Sigmoid colon (tissue), 6 donors: ENCODE measurements at regions not wholly inside any gene's neighbourhood (a gene's known extent, or its start where the extent isn't known, plus 50 kb on each side); places are given as distances from the start of the nearest gene placed in this dataset.
"Not testable (repeated sequence)": the region's sequence is repeated elsewhere in the genome, so short reads cannot be mapped to it uniquely, and the experiment has no call there.

Experiments used
- DNase-seq: peaks from one replicate; pipeline ENCODE4 v3.0.0-alpha.2; 2019
- H3K27ac ChIP-seq, 4 donors: fragments of 200-600 bp; sonication (generic); one replicate each; pipeline ENCODE4 v1.5.1; 2016 to 2019; ENCODE audit warnings: mild to moderate bottlenecking in 1 of 4
- H3K27me3 ChIP-seq, 3 donors: fragments of 200-600 bp; sonication (generic); one replicate each; pipeline ENCODE4 v1.5.1; 2019; ENCODE audit warnings: mild to moderate bottlenecking in 1 of 3
- H3K36me3 ChIP-seq, 4 donors: fragments of 200-600 bp; sonication (generic); one replicate each; pipeline ENCODE4 v1.5.1; 2016 to 2019
- H3K4me1 ChIP-seq, 4 donors: fragments of 200-600 bp; sonication (generic); one replicate each; pipeline ENCODE4 v1.5.1; 2017 to 2019
- H3K4me3 ChIP-seq, 4 donors: fragments of 200-600 bp; sonication (generic); one replicate each; pipeline ENCODE4 v1.5.1; 2017 to 2019; ENCODE audit warnings: mild to moderate bottlenecking in 2 of 4, moderate library complexity in 1 of 4
- H3K9me3 ChIP-seq, 4 donors: fragments of 200-600 bp in 3 of 4; sonication (generic) in 3 of 4; one replicate each; pipeline versions ENCODE4 v1.5.1 to v1.6.1; 2013 to 2019
- CTCF ChIP-seq, 4 experiments: fragments of 450-650 bp in 3 of 4; fragments of 200-600 bp in 1 of 4; IDR thresholded peaks; one replicate each; pipeline ENCODE4 v1.5.1; 2016 to 2019; ENCODE audit warnings: antibody characterized with exemption in 4 of 4, mild to moderate bottlenecking in 3 of 4, moderate library complexity in 2 of 4
- EP300 ChIP-seq, 4 donors: sonication (generic); formaldehyde crosslinking; IDR thresholded peaks; one replicate each; pipeline ENCODE4 v1.6.1; 2017; ENCODE audit warnings: antibody characterized with exemption in 4 of 4
- POLR2A ChIP-seq, 2 donors: fragments of 450-650 bp; IDR thresholded peaks; one replicate each; pipeline ENCODE4 v1.6.1; 2016; ENCODE audit warnings: antibody characterized with exemption in 2 of 2, mild to moderate bottlenecking in 2 of 2, moderate library complexity in 2 of 2
- POLR2AphosphoS5 ChIP-seq, 4 donors: sonication (generic); formaldehyde crosslinking; IDR thresholded peaks; one replicate each; pipeline ENCODE4 v1.6.1; 2017; ENCODE audit warnings: antibody characterized with exemption in 4 of 4
- WGBS, 2 donors: extraction: QIAGEN DNeasy Blood & Tissue Kit; methylation state at CpG; one replicate each; pipeline ENCODE4 v1.1.7; 2013; 5-methylcytosine and 5-hydroxymethylcytosine counted together
- intact Hi-C: fragments of 100-400 bp; cut with DNase I; formaldehyde crosslinking; loops from one replicate; pipeline ENCODE4 v1.15.1; 2023
- donor health status: healthy with polysubstance abuse.
- donor health status: healthy.

- Histone ChIP-seq H3K4me3 (no peak overlapping the region), H3K36me3 (no peaks in the 10 kb centered on the region), H3K27ac (no peak overlapping the region), H3K4me1 (no peaks in the 10 kb centered on the region), H3K9me3 (peaks cover 0 to 2% (median 0%) of the 10 kb centered on the region in 4 donors), H3K27me3 (no peaks in the 10 kb centered on the region)
- TF ChIP-seq POLR2A (IDR thresholded peaks at IDR 0.05) (no peak), CTCF (IDR thresholded peaks at IDR 0.05) (no peak), EP300 (IDR thresholded peaks at IDR 0.05) (no peak), POLR2AphosphoS5 (IDR thresholded peaks at IDR 0.05) (no peak)
- intact Hi-C loops, result no loop called here
- DNase-seq, result no peak
Measured at GRCh38 chr2:126048719-126049118, 607.2 kb upstream of the GYPC start.

GRCh38 chr2:126049461-126049860 is 606.5 kb upstream of the GYPC start:
- H3K36me3 ChIP-seq, result no peaks in the 10 kb centered on the region
- H3K27me3 ChIP-seq, result no peaks in the 10 kb centered on the region
- H3K4me1 ChIP-seq, result no peaks in the 10 kb centered on the region
- no peak overlapping the region for H3K4me3 ChIP-seq
- no peak for DNase-seq
- TF ChIP-seq POLR2AphosphoS5 (IDR thresholded peaks at IDR 0.05), result no peak
- no peak for TF ChIP-seq CTCF (IDR thresholded peaks at IDR 0.05)
- TF ChIP-seq EP300 (IDR thresholded peaks at IDR 0.05), result no peak
- TF ChIP-seq POLR2A (IDR thresholded peaks at IDR 0.05), result no peak
- WGBS, 2 donors, result 18 to 59% methylated on average over 1 of the region's 1 CpG
- intact Hi-C loops, result no loop called here
- H3K27ac ChIP-seq, result no peak overlapping the region
- H3K9me3 ChIP-seq, result peaks cover 0 to 2% (median 0%) of the 10 kb centered on the region in 4 donors

GRCh38 chr2:126050991-126051736 is 604.8 kb upstream of the GYPC start:
- Histone ChIP-seq H3K27ac (no peak overlapping the region), H3K4me1 (no peaks in the 10 kb centered on the region), H3K27me3 (no peaks in the 10 kb centered on the region), H3K4me3 (no peak overlapping the region), H3K9me3 (peaks cover 0 to 2% (median 0%) of the 10 kb centered on the region in 4 donors), H3K36me3 (no peaks in the 10 kb centered on the region)
- TF ChIP-seq CTCF (IDR thresholded peaks at IDR 0.05) (no peak), POLR2AphosphoS5 (IDR thresholded peaks at IDR 0.05) (no peak), POLR2A (IDR thresholded peaks at IDR 0.05) (no peak), EP300 (IDR thresholded peaks at IDR 0.05) (no peak)
- 81 to 88% methylated on average over 7 of the region's 7 CpGs for WGBS, 2 donors
- intact Hi-C loops, result no loop called here
- no peak for DNase-seq

- 85 to 95% methylated on average over 6 of the region's 6 CpGs for WGBS, 2 donors
- H3K4me1 ChIP-seq, H3K27me3 ChIP-seq, intact Hi-C loops, H3K4me3 ChIP-seq, H3K36me3 ChIP-seq, H3K9me3 ChIP-seq, DNase-seq, H3K27ac ChIP-seq: not testable (repeated sequence)
Measured at GRCh38 chr2:126051737-126052240, 604.2 kb upstream of the GYPC start.

GRCh38 chr2:126059379-126059778 is 596.6 kb upstream of the GYPC start:
- no peak for DNase-seq
- Histone ChIP-seq H3K9me3 (peaks cover 0 to 3% (median 1%) of the 10 kb centered on the region in 4 donors), H3K4me1 (no peaks in the 10 kb centered on the region), H3K27ac (no peak overlapping the region), H3K4me3 (no peak overlapping the region), H3K27me3 (no peaks in the 10 kb centered on the region), H3K36me3 (no peaks in the 10 kb centered on the region)
- TF ChIP-seq CTCF (IDR thresholded peaks at IDR 0.05) (no peak), POLR2A (IDR thresholded peaks at IDR 0.05) (no peak), EP300 (IDR thresholded peaks at IDR 0.05) (no peak), POLR2AphosphoS5 (IDR thresholded peaks at IDR 0.05) (no peak)
- intact Hi-C loops, result no loop called here
- WGBS, 2 donors, result 27 to 58% methylated on average over 2 of the region's 2 CpGs
